Bone marrow (tissue), 2 donors: ENCODE measurements at regions not wholly inside any gene's neighbourhood (a gene's known extent, or its start where the extent isn't known, plus 50 kb on each side); places are given as distances from the start of the nearest gene placed in this dataset.
"Not testable (repeated sequence)": the region's sequence is repeated elsewhere in the genome, so short reads cannot be mapped to it uniquely, and the experiment has no call there.

Experiments
- DNase-seq, 2 donors: peaks; one replicate each; lab custom pipeline; 2025; lab: John Stamatoyannopoulos, UW

DNA sequence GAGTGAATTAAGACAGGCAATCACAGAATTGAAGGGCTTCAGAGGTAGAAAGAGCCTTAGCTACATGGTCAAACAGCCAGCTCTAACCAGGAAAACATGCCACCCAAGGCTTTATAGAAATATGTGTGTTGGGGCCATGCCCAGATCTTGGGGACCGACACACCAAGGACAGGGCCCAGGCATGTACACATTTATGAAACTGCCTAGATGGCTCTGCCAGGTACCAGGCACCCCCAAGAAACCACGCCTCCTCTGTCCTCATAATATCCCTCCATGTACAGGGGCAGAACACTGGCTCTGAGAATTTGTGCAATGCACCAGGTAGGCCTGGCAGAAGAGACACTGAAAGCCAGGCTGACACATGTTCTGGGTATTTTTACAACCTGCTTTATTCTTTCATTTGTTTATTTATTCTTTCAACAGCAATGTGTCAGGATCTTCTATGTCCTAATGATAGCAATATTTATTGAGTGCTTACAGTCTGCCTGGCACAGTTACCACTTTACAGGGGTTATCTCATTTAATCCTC, 137.9 kb upstream of the LSM14A start:
- DNase-seq = no peak

GRCh38 chr19:34041925-34042521, 130.3 kb upstream of the LSM14A start:
- DNase-seq = peak; percentile 27 to 33

DNA sequence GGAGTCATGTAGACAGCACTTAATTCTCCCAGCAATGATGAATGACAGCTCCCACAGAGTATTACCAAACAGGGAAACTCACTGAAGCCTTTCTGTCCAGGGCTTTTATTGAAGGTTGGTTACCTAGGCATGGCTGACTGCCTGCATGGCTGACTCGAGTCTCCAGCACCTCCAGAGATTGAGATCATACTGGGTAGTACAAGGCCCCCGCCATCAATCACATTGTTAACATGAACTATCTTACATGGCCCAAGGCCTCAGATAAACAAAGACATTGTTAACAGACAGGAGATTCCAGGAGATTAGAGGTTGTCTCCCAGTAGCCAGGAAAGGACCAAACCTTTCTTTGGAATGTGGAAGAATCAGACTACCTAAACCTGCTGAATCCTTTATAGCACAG, 128.3 kb upstream of the LSM14A start:
- DNase-seq = no peak

DNA sequence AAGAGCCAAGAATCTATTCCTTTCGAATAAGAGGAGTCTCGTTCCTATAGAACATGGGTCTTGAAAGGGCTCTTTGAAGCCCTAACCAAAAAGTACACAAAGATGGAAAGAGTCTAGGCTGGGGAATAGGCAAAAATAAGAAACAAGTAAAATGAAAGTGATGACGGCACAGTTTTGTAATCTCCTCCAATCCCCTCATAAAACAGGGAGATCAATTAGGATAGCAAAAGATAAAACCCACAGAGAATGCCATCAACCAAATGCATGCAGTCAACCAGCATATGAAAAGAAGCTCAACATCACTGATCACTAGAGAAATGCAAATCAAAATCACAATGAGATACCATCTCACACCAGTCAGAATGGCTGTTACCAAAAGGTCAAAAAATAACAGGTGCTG, 122.4 kb upstream of the LSM14A start:
- no peak for DNase-seq

DNA sequence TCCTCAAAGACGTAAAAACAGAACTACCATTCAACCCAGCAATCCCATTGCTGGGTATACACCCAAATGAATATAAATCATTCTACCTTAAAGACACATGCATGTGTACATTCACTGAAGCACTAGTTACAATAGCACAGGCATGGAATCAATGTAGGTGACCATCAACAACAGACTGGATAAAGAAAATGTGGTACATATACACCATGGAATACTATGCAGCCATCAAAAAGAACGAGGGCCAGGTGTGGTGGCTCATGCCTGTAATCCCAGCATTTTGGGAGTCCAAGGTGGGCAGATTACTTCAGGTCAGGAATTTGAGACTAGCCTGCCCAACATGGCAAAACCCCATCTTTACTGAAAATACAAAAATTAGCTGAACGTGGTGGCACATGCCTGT, 121.9 kb upstream of the LSM14A start:
- not testable (repeated sequence) for DNase-seq

DNA sequence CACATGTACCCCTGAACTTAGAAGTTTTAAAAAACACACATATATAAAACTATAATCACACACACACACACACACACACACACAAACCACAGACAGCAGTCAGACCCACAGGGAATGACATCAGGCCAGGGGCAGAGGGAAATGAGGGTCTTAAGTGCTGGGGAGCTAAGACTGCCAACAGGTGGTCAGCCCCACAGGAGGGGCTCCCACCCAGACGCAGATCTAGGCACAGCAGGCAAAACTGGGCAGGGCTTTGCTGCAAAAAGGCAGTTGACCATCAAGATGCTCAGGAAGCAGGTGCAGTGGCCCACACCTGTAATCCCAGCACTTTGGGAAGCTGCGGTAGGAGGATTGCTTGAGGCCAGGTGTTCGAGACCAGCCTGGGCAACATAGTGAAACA, 121.0 kb upstream of the LSM14A start:
- DNase-seq = no peak

- DNase-seq = no peak
Measured at GRCh38 chr19:34057155-34057554, 115.1 kb upstream of the LSM14A start.

DNA sequence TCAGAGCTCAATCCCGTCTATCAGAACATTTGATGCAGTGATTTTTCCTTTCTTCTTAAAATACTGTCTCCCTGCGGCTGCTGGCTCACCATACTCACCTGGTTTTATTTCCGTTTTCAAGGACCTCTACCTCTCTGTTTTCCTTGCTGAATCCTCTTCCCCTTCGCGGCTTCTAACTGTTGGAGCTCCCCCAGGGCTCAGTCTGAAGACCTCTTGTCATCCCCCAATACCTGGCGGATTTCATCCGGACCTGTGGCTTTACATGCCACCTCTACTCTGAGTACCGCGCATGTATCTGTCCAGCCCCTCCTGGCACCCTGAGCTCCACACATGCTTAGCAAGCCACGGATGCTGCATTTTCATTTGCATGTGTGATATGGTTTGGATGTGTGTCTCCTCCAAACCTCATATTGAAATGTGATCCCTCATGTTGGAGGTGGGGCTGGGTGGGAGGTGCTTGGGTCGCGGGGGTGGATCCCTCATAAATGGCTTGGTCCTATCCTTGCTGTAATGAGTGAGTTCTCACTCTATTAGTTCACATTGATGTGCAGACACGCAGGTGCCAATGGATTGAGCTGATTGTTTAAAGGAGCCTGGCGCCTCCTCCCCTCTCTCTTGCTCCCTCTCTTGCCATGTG, 106.2 kb upstream of the LSM14A start:
- no peak for DNase-seq

DNA sequence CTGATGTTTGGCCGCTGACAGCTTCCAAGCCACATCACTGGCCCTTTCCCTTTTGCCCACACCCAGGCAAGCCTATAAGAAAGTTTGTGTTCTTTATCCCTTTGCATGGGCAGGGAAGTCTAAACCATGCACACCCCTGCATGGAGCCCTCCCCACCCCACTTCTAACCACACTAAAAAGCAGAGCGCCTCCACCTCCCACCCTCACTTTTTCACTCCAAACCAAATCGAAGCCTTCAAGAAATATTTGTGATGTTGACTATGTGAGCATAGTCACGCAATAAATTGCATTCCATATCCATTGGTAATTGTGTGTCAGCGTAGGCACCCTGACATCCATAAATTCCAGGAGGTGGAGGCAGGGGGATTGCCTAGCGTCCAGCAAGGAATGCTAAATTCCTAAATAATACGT, 104.4 kb upstream of the LSM14A start:
- no peak for DNase-seq

GRCh38 chr19:34075661-34076091, 96.6 kb upstream of the LSM14A start:
- DNase-seq = no peak

GRCh38 chr19:34082289-34083077, 89.8 kb upstream of the LSM14A start:
- DNase-seq = no peak

- DNase-seq = no peak
Measured at GRCh38 chr19:34084396-34085145, 87.7 kb upstream of the LSM14A start.

DNA sequence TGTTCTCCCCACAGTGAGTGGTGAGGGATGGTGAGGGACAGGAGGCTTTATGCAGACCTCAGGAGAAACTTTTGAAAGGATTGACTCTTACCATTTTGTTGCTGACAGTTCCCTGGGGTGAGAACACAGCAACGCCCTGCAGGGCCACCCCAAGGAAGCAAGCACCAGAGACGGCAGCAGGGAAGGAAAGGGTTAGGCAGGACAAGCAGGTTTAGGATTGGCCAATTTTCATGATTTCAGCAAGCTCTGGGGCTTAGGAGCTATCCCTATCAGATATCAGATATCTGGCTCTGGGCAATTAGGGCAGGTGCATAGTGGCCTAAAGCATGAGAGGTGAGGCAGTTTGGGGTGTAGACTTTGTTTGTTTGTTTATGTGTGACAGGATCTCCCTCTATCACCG, 87.0 kb upstream of the LSM14A start:
- DNase-seq = no peak

DNA sequence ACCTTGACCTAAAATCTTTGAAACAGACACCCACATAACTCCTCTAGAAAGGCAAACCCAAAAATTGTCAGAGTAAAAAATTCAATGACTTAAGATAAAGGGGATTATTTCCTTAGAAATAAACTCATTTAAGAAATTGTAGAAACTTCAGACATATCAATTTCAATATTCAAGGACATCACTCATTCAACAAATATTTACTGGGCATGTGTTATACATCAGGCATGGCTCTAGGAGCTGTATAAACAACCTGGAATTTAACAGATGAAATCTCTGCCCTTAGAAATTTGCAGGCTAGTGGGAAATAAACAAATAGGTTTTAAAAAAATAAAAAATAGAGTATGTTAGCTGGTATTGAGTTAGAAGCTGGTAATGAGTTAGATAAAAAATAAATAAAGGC, 84.0 kb upstream of the LSM14A start:
- DNase-seq = no peak

- no peak for DNase-seq
Measured at GRCh38 chr19:34089566-34089965, 82.7 kb upstream of the LSM14A start.

GRCh38 chr19:34094960-34095359, 77.3 kb upstream of the LSM14A start:
- no peak for DNase-seq

- not testable (repeated sequence) for DNase-seq
Measured at GRCh38 chr19:34095411-34095810, 76.9 kb upstream of the LSM14A start.

DNA sequence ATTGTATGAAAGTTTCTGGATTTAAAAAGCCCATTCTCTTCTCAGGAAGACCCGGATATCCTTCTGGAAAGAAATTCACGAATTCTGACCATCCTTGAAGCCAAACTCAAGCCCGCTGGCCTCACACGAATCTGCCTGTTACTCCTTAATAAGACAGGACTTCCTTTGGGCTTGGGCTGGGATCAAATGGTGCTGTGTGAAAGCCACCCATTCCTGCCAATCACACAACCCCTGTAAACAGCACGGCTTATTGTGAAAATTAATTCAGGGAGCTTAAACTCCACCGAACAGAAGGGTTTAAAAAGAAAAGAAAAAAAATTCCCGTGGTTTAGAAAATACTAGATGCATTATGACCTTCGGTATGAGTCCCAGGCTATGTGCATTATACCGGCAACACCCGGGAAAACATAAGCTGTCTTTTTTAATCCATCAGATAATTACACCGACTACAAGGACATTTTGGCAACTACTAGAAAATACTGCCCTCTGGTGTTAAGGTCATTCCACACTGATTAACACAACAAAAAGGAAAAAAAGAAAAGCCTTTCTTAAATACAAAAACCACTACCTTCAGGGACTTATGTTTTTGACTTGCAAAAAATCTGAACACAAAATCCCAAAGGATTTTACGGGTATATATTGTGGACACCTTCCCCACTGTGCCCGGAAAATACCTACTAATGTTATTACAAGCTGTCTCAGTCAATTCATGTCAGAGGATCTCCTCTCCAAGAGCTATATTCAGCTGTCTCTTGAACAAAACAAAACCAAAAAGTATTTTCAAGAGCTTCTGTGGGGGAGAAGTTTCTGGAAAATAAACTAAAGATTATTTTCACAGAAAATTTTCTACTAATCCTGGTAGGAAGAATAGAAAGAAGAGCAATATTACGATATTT, 76.0 kb upstream of the LSM14A start:
- DNase-seq = peak in 1 of 2 donors; percentile 11

- peak in 1 of 2 donors; percentile 31 for DNase-seq
Measured at GRCh38 chr19:34104096-34104495, 68.2 kb upstream of the LSM14A start.

GRCh38 chr19:34104557-34104956, 67.7 kb upstream of the LSM14A start:
- no peak for DNase-seq

DNA sequence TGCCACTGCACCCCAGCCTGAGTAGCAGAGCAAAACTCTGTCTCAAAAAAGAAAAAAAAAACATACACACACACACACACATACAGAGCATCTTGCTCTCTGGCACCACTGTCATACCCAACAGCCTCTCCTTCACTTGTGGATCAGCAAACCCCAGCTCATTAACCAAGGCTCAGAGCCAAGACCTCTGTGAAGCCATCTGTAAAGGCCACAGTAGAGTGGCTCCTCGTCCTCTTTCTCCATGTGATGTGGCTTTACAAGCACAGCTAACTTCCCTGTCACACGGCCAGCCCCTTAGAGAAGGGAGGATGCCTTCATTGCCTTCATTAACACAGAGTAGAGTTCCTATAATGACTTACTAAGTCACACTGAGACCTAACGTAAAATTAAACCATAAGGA, 62.7 kb upstream of the LSM14A start:
- no peak for DNase-seq
